ENCODE measurements at regions not wholly inside any gene's neighbourhood (a gene's known extent, or its start where the extent isn't known, plus 50 kb on each side); places are given as distances from the start of the nearest gene placed in this dataset.

DNA sequence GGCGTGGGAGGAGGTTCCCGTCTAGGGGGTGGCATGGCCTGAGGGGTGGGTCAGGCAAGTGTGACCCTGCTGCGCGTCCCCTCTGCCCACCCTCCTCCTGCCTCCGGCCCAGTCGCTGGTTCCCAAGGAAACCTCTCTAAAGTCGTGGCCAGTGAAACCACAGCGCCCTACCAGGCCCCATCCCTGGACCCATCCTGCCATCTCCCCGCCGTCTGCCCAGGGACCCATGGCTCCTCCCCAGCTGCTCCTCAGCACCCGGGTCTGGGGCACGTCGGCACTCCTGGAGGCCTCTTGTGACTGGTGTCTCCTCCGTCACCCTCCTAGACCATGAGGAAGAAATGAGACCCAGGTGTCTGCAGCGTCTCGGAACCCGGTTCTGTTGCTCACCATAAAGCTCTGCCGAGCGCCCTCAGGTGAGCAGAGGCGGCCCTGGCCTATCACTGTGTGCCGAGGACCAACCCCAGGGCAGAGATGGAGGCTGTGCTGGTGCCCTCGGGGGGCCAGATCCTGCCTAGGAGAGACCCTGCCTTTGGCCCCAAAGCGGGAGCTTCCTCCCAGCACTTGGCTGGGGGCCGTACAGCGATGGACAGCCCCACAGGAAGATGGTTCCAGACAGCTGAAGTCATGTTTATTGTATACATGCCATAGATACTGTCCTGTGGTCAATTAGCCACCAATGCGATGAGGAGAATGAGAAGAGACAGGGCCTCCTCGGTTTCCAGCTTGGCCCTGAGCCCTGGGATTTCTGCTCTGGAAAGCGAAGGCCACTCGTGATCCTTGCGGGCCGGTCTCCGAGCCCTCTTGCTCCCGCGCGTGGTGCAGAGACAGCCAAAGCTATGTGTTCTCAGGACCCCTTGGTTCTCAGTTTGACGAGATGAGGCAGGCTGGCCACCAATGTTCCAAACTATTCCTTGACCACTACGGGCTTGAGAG, 222.5 kb upstream of the RTL1 start:
- TF ChIP-seq, protein P1, sequence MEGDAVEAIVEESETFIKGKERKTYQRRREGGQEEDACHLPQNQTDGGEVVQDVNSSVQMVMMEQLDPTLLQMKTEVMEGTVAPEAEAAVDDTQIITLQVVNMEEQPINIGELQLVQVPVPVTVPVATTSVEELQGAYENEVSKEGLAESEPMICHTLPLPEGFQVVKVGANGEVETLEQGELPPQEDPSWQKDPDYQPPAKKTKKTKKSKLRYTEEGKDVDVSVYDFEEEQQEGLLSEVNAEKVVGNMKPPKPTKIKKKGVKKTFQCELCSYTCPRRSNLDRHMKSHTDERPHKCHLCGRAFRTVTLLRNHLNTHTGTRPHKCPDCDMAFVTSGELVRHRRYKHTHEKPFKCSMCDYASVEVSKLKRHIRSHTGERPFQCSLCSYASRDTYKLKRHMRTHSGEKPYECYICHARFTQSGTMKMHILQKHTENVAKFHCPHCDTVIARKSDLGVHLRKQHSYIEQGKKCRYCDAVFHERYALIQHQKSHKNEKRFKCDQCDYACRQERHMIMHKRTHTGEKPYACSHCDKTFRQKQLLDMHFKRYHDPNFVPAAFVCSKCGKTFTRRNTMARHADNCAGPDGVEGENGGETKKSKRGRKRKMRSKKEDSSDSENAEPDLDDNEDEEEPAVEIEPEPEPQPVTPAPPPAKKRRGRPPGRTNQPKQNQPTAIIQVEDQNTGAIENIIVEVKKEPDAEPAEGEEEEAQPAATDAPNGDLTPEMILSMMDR (IDR thresholded peaks at IDR 0.05; ENCODE audit: low read length) = no peak
- TF ChIP-seq EZH2 (optimal IDR thresholded peaks at IDR 0.05; ENCODE audit: low read depth, low read length) = no peak

All from MM.1S (cell line).